ENCODE measurements at regions not wholly inside any gene's neighbourhood (a gene's known extent, or its start where the extent isn't known, plus 50 kb on each side); places are given as distances from the start of the nearest gene placed in this dataset.
A peak's percentile ranks its signal among the peaks of the same experiment; 100 is the strongest.

GRCh38 chr14:44166611-44167010, 340.5 kb downstream of the FSCB start:
- H3K4me3 ChIP-seq (replicated peaks in 1 of 2; ENCODE audit: low read depth in 2 of 2, low read length in 2 of 2): no peak overlapping the region
- TF ChIP-seq CTCF (IDR thresholded peaks at IDR 0.05; ENCODE audit: low read depth, low read length): no peak
- DNase-seq (ENCODE audit: low read depth in 2 of 2): no peak

- TF ChIP-seq CTCF (IDR thresholded peaks at IDR 0.05; ENCODE audit: low read depth, low read length): no peak
- no peak for DNase-seq (ENCODE audit: low read depth in 2 of 2)
- H3K4me3 ChIP-seq (replicated peaks in 1 of 2; ENCODE audit: low read depth in 2 of 2, low read length in 2 of 2): no peak overlapping the region
These were observed 341.1 kb downstream of the FSCB start for GRCh38 chr14:44165936-44166335.

- no peak overlapping the region for H3K4me3 ChIP-seq (replicated peaks in 1 of 2; ENCODE audit: low read depth in 2 of 2, low read length in 2 of 2)
- peak in 1 of 2 donors; percentile 58 for DNase-seq (ENCODE audit: low read depth in 2 of 2)
- TF ChIP-seq CTCF (IDR thresholded peaks at IDR 0.05; ENCODE audit: low read depth, low read length): no peak
These were observed 341.8 kb downstream of the FSCB start for GRCh38 chr14:44165286-44165685.

- DNase-seq (ENCODE audit: low read depth in 2 of 2): peak; percentile 37
- no peak overlapping the region for H3K4me3 ChIP-seq (replicated peaks in 1 of 2; ENCODE audit: low read depth in 2 of 2, low read length in 2 of 2)
- TF ChIP-seq CTCF (IDR thresholded peaks at IDR 0.05; ENCODE audit: low read depth, low read length): no peak
These were observed 343.1 kb downstream of the FSCB start for GRCh38 chr14:44163946-44164345.

GRCh38 chr14:44162197-44162596, 344.9 kb downstream of the FSCB start:
- H3K4me3 ChIP-seq (replicated peaks in 1 of 2; ENCODE audit: low read depth in 2 of 2, low read length in 2 of 2): no peak overlapping the region
- DNase-seq (ENCODE audit: low read depth in 2 of 2): no peak
- TF ChIP-seq CTCF (IDR thresholded peaks at IDR 0.05; ENCODE audit: low read depth, low read length): no peak

- no peak for TF ChIP-seq CTCF (IDR thresholded peaks at IDR 0.05; ENCODE audit: low read depth, low read length)
- DNase-seq (ENCODE audit: low read depth in 2 of 2): peak; percentile 12 to 35
These were observed 352.2 kb downstream of the FSCB start for GRCh38 chr14:44154874-44155273.

GRCh38 chr14:44154446-44154845, 352.6 kb downstream of the FSCB start:
- TF ChIP-seq CTCF (IDR thresholded peaks at IDR 0.05; ENCODE audit: low read depth, low read length): no peak
- DNase-seq (ENCODE audit: low read depth in 2 of 2): no peak
- H3K4me3 ChIP-seq (replicated peaks in 1 of 2; ENCODE audit: low read depth in 2 of 2, low read length in 2 of 2): no peak overlapping the region

More at GRCh38 chr14:44154874-44155273, 352.2 kb downstream of the FSCB start:
- H3K4me3 ChIP-seq (replicated peaks in 1 of 2; ENCODE audit: low read depth in 2 of 2, low read length in 2 of 2): no peak overlapping the region
